ENCODE measurements at regions not wholly inside any gene's neighbourhood (a gene's known extent, or its start where the extent isn't known, plus 50 kb on each side); places are given as distances from the start of the nearest gene placed in this dataset.

DNA sequence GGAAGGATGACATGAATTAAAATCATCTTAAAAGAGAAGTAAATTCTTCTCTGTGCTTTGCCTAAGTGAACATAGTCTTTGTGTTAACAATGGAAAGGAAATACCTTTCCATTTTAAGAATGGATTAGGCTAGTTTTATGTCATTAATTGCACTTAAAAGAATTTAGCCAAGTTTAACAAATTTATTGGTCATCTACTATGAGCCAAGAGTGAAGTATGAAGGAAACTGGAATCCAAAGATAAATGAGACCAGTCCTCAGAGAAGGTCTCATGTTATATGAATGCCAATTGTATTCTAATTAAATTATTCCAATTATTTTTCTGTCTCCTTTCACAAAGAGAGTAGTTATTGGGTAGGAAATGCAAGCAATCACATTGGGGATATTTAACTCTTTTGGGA, 741.3 kb upstream of the SOX9 start:
- TF ChIP-seq, protein P1, sequence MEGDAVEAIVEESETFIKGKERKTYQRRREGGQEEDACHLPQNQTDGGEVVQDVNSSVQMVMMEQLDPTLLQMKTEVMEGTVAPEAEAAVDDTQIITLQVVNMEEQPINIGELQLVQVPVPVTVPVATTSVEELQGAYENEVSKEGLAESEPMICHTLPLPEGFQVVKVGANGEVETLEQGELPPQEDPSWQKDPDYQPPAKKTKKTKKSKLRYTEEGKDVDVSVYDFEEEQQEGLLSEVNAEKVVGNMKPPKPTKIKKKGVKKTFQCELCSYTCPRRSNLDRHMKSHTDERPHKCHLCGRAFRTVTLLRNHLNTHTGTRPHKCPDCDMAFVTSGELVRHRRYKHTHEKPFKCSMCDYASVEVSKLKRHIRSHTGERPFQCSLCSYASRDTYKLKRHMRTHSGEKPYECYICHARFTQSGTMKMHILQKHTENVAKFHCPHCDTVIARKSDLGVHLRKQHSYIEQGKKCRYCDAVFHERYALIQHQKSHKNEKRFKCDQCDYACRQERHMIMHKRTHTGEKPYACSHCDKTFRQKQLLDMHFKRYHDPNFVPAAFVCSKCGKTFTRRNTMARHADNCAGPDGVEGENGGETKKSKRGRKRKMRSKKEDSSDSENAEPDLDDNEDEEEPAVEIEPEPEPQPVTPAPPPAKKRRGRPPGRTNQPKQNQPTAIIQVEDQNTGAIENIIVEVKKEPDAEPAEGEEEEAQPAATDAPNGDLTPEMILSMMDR (conservative IDR thresholded peaks at IDR 0.05; ENCODE audit: low read length), result no peak
- TF ChIP-seq EZH2phosphoT487 (IDR thresholded peaks at IDR 0.05; ENCODE audit: borderline replicate concordance), result no peak

Data from Loucy (cell line).